A549 (cell line): ENCODE measurements at regions not wholly inside any gene's neighbourhood (a gene's known extent, or its start where the extent isn't known, plus 50 kb on each side); places are given as distances from the start of the nearest gene placed in this dataset.

Experiments used
- BHLHE40 ChIP-seq: IDR thresholded peaks from 2 replicates; pipeline ENCODE4 v1.6.1; 2012; ENCODE audit warnings: low read depth, low read length, inconsistent platforms
- KDM1A ChIP-seq: fragments of 200-600 bp; sonication (generic); IDR thresholded peaks from 2 replicates; pipeline ENCODE4 v1.6.1; 2016; ENCODE audit warnings: low read depth, mild to moderate bottlenecking
- MAFK ChIP-seq: fragments of 450-650 bp; IDR thresholded peaks from 2 replicates; pipeline ENCODE4 v1.6.1; 2014; ENCODE audit not compliant: partially characterized antibody
- ZNF302 ChIP-seq: fragments of 250-450 bp; sonication (Bioruptor Pico); IDR thresholded peaks from 2 replicates; pipeline ENCODE4 v1.9.0; 2021; ENCODE audit warnings: inconsistent platforms, mild to moderate bottlenecking, moderate library complexity
- TF ChIP-seq, protein P1 (sequence below): fragments of >200 bp; sonication (Bioruptor Twin); formaldehyde crosslinking; IDR thresholded peaks from 3 replicates; pipeline ENCODE4 v1.5.1; 2016
- TF ChIP-seq, protein P2 (sequence below): fragments of 250-450 bp; sonication (Bioruptor Pico); IDR thresholded peaks from 2 replicates; pipeline ENCODE4 v1.5.0; 2021; ENCODE audit warnings: mild to moderate bottlenecking, moderate library complexity, borderline replicate concordance

DNA sequence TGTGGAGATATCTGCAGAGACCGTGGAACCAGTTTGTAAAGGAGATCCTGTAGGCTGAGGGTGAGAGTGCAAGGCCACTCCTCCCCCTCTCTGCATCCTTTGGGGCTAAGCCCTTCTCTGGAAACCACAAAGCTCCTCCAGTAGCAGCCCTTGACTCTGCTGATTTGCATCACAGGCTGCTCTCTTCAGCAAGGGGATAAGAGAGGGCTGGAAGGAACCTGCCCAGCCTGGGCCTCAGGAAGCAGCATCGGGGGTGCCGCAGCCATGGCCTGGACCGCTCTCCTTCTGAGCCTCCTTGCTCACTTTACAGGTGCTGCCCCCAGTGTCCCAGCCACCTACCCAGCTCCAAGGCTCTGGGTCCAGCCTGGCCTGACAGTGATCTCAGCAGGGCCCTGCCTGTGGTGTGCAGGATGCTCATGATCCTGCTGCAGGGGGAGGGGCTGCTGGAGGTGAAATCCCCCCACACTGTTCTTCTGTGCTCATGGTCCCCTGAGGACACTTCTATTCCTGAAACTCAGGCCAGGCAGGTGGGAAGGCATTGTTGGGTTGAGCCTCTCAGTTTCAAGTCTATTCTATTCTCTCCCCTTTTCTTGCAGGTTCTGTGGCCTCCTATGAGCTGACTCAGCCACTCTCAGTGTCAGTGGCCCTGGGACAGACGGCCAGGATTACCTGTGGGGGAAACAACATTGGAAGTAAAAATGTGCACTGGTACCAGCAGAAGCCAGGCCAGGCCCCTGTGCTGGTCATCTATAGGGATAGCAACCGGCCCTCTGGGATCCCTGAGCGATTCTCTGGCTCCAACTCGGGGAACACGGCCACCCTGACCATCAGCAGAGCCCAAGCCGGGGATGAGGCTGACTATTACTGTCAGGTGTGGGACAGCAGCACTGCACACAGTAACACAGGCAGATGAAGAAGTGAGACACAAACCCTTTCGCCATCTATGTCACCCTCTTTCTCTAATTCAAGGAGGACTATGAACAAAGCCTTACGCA is 68.5 kb upstream of the IGLL5 start:
- no peak for TF ChIP-seq ZNF302
- TF ChIP-seq MAFK = no peak
- TF ChIP-seq BHLHE40 = no peak
- TF ChIP-seq, protein P1, sequence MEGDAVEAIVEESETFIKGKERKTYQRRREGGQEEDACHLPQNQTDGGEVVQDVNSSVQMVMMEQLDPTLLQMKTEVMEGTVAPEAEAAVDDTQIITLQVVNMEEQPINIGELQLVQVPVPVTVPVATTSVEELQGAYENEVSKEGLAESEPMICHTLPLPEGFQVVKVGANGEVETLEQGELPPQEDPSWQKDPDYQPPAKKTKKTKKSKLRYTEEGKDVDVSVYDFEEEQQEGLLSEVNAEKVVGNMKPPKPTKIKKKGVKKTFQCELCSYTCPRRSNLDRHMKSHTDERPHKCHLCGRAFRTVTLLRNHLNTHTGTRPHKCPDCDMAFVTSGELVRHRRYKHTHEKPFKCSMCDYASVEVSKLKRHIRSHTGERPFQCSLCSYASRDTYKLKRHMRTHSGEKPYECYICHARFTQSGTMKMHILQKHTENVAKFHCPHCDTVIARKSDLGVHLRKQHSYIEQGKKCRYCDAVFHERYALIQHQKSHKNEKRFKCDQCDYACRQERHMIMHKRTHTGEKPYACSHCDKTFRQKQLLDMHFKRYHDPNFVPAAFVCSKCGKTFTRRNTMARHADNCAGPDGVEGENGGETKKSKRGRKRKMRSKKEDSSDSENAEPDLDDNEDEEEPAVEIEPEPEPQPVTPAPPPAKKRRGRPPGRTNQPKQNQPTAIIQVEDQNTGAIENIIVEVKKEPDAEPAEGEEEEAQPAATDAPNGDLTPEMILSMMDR = no peak
- TF ChIP-seq KDM1A = no peak
- TF ChIP-seq, protein P2, sequence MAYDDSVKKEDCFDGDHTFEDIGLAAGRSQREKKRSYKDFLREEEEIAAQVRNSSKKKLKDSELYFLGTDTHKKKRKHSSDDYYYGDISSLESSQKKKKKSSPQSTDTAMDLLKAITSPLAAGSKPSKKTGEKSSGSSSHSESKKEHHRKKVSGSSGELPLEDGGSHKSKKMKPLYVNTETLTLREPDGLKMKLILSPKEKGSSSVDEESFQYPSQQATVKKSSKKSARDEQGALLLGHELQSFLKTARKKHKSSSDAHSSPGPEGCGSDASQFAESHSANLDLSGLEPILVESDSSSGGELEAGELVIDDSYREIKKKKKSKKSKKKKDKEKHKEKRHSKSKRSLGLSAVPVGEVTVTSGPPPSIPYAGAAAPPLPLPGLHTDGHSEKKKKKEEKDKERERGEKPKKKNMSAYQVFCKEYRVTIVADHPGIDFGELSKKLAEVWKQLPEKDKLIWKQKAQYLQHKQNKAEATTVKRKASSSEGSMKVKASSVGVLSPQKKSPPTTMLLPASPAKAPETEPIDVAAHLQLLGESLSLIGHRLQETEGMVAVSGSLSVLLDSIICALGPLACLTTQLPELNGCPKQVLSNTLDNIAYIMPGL (CRISPR knock-in tag) = no peak
